DMS 273 treated with DMSO at 0.1 percent for 48 hours (cell line): ENCODE measurements at regions not wholly inside any gene's neighbourhood (a gene's known extent, or its start where the extent isn't known, plus 50 kb on each side); places are given as distances from the start of the nearest gene placed in this dataset.

Source experiments
- DNase-seq: peaks from one replicate; lab custom pipeline; 2025; lab: John Stamatoyannopoulos, UW

DNA sequence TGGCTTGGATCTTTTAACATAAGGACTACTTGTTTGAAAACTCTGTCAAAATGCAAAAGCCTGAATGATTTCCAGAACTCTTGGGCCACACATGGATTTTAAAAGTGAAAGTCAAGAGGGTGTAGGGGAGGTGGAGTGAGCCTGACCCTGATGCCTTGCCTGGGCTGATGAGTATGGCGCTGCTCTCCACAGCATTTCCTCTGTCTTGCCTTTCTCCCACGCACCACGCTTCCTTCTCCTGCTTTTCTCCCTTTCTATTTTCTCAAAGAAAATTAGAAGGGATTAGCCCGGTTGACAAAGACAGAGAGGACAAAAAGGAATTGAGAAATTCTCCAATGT lies 207.0 kb upstream of the CCDC68 start:
- no peak for DNase-seq

DNA sequence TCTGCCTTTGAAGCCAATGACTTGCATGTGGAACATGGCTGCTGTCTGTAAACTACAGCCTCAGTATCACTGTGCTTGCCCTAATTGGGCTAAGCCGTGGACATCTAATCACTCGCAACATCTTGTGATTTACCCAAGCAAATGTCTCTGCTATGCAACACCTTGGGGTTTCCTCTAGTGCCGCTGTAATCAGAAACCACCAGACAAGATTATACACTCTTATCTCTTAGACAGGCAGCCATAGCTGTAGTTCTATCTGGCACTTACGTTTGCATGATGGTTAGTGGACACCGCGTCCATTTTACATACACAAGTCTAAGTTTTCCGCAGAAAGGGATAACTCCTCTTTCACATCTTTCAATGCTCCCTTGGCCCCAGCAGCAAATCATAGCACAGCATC lies 204.3 kb upstream of the CCDC68 start:
- no peak for DNase-seq

DNA sequence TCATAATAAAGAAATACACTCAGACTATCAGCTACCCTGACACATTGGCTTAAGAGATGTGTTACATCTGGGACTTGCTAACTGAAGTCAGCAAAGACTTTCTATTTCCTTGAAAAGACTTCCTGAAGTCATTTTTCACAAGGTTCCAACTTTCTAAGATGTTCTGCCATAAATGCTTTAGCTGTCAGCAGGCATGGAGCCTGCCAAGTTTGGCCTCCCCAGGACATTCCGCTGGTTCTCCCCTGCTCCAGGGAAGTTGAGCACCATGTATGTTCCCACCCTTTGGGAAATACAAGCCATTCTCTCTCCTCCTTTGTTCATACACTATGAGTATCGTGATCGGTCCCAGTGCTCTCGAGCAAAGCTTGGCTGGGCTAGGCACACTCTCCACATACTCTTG lies 202.7 kb upstream of the CCDC68 start:
- no peak for DNase-seq

DNA sequence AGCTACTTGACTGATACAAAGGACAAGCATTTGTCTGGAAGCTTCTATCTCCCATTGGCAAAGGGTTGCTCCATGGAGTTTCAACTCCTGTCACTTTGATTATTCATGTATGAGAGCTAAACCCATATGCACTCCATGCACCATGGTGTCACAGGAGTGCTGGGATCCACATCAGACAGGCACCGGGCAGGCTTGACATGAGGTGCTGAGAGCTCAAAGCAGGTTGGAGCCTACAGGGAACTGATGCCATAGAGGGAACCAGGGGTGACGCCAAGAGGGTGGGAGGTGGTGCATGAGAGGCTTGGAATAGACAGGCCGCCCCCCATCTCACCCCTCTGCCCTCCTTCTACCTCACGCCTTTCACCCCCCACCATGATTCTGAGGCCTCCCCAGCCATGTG lies 199.8 kb upstream of the CCDC68 start:
- DNase-seq, result no peak

DNA sequence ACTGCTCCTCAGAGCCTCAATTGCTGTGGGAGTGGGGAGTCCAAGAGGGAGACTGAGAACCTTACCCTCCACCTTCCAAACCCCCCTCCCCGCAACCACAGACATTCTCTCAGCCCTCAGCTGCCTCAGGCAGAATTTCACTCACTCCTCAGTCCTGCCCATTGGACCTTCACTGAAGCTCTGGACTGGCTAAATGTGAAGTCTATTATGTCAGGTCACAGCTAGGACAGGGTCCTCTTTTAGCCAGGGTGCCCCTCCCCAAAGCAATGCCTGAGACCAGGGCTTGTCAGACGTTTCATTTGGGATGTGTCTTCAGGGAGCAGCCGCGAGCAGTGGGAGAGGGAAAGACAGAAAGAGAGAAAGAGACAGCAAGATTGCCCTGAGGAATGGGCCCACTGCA lies 199.3 kb upstream of the CCDC68 start:
- DNase-seq, result no peak

DNA sequence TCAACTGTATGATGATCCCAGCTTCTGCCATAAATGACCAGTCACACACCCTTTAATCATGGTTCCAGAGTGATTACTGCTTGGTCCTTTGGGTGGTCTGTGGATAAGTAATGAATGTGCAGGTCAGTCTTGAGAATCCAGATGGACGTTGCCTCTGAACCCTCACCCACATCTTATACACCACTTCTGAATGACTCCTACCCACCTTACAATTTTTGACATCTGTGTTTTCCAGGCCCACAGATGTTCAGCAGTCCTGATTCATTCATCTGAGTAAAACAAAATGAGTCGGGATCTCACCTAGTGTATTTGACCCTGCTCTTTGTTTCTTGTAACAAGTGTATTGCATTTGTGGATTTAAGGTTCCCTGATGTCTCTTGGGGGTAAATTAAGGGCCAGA lies 194.1 kb upstream of the CCDC68 start:
- no peak for DNase-seq

DNA sequence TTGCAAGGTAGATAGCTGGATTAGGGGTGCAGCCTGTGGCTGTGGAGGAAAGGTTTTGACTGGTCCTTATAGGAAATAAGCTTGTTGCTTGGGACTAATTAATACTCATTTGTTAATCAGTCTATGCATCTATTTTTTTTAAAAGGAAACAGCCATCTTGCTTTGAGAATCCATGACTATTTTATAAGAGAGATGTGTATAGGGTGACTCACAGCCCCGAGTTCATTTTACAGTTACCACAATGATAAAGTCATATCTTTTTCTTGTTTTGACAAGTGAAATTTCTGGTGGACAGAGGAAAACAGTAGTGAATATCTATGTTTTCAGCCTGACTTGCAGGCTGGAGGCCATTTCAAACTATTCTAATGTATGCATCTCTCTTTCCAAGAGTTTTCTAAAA lies 193.5 kb upstream of the CCDC68 start:
- DNase-seq, result no peak

DNA sequence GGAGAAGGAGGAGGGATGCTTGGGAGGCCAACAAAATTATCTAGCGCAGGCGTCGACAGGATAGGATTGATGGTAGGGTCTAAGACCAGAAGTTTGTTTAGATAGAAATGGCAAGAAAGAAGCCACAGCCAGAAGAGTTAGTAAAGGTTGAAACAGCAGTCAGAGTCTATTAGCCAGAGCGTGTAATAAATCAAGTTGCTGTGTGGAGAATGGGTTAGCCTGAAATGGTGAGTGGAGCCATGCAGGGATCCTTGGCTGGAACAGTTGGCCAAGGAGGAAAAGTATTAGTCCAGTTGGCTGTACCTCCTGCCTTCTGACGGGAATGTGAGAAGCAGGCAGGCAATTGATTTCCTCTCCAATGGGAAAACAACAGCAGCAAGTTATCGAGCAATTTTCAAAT lies 190.7 kb upstream of the CCDC68 start:
- no peak for DNase-seq

DNA sequence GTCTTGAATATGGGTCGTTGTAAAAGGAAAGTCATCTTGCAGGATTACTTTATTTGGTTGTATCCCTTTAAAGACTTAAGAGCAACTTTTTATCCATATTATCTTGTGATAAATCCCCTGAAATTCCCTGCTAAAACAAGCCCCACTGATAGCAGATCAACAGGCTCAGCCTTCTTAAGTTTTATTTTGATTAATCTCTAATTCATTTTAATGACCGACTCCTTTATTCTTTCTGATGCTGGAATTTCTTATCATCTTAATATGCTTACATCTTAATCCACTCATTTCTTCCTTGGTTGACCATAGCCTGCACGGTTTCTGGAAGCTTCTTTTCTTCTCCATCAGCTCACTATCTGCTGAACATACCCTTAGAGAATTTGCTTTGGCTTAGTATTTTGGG lies 188.5 kb upstream of the CCDC68 start:
- no peak for DNase-seq

DNA sequence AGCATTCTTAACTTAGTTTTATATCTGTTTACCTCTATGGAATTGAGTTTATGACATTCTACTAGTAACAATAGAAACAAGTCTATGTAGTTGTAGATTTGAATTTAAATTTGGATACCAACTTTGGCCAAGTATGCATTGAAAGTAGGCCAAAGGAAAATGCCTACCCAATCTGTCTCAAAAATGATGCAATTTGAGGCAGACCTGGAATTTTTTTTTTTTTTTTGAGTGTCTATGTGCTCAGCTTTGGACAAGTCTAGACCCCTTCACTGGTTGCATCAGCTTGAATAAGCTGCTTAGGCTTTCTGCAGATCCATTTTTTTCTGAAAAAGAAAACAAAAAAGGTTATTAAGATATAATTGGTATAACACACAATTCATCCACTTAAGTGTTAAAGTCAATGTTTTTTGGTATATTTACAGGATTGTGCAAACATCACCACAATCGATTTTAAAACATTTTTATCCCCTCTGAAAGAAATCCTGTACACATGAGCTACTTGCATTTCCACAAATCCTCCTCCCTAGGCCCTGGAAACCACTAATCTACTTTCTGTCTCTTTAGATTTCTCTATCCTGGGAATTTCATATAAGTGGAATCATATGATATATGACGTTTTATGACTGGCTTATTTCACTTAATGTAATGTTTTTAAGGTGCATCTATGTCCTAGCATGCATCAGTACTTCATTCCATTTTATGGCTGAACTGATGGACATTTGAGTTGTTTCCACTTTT lies 185.1 kb upstream of the CCDC68 start:
- DNase-seq, result no peak

DNA sequence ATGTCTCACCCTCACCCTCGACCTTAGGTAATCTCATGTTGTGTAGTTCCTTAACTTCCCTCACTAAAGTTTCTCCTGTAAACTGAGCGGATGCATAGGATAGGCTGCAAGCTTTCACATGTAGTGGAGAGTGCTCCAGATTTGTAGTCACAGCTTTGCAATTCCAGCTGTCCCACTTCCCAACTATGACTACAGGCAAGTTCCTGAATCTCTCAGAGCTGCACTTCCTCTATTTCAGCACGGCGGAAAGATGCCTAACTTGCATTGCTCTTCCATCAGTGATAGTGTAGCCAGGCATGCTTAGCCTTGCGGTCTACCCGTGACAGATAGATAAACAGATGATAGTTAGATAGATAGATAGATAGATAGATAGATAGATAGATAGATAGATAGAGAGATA lies 183.1 kb upstream of the CCDC68 start:
- no peak for DNase-seq

DNA sequence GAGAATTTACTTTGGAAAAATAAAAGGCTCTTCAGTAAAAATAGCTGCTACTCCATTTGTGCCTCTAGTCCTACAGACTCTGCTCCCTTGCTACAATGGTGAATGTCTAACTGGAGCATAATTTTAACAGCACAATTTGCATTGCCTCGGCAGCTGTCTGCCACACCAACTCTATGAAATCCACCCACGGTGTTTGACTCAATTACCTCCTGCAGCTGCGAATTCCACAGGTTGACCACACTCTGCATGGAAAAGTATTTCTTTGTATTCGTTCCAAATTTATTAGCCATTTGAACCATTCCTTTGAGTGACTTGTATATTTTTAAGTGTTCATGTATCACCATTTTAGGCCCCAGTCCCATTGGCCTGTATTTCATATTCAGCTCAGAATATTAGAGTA lies 182.1 kb upstream of the CCDC68 start:
- DNase-seq, result no peak

DNA sequence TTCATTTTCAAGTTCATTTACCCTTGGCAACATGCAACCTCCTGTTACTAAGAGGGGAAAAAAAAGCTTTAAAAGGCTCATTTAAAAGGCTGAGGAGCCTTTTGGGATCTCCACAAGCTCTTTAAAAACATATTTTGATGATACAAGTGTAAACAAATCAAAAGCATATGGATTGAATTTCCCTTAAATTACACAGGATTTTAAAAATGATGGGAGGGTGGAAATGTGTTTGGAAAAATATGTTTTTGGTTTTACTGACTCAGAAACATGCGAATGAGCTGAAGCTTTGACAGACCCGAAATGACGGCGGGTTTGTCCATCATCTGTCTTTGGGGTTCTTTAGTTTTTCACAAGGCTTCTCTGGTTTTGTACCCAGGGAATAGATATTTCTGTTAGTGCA lies 180.6 kb upstream of the CCDC68 start:
- no peak for DNase-seq

DNA sequence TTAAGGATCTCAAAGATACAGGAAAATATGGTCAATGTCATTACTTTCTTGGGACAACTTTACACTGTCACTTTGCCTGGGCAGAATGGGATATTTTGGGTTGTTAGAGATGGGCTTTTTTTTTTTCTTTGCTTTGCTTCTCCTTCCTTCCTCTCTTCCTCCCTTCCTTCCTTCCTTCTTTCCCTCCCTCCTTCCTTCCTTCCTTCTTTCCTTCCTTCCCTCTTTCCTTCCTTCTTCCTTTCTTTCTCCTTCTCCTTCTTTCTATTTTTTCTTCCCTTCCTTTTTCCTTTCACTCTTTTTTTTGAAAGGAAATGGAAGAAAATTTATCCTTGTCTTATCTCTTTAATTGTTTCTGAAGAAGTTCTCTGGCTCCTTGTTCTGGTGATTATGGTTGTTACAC lies 180.0 kb upstream of the CCDC68 start:
- DNase-seq, result no peak

DNA sequence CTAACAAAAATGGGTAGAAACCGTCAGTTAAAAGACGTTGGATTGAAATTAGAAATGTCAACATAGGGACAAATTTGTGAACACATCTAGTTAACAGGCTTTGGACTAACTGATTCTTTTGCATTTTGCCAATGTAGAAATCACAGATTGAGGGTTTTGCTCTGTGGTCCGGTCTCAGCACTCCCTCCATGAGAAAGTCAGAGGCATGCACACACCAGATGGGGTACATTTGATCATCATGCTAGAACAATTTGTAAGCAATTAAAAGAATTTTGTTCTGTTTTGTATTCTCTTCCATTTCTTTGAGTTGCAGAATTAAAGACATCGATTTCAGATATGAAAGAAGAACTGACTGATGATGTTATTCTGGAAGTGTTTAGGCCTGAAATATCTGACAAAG lies 179.1 kb upstream of the CCDC68 start:
- DNase-seq, result no peak

DNA sequence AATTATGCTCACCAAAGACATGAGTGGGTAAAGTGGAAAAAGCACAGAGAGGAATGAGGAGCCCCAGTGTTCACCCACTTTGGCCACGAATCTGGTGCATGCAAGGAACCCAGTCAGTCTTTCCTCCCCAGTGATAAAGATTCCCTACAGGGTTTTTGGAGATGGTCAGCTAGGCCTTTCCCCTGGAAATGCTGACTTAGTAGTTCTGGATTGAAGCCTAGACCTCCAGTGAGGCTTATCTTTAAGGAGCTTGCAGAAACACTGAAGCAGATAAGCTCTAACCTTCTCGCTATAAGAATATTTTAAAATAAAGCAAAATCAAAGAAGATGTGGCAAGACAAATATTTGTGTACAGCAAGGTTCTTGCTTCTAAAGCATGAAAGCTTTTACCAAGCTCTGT lies 178.3 kb upstream of the CCDC68 start:
- no peak for DNase-seq

DNA sequence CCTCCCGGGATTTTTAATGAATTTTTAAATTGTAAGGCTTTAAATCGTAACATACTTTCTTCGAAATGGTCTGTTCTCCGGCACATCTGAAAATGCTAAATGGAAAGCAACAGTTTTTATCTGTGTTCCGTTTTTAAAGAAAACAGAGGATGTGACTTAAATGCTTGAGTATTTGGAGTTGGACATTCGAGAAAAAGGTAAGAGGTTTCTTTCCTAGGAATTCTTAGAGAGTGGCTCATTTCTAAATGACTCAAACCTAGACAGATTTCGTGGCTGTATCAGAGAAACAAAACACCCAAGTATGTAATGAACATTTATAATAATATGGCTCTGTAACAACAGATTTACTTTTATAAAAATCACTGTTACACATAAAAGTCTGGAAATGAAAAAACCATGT lies 177.6 kb upstream of the CCDC68 start:
- DNase-seq, result no peak

DNA sequence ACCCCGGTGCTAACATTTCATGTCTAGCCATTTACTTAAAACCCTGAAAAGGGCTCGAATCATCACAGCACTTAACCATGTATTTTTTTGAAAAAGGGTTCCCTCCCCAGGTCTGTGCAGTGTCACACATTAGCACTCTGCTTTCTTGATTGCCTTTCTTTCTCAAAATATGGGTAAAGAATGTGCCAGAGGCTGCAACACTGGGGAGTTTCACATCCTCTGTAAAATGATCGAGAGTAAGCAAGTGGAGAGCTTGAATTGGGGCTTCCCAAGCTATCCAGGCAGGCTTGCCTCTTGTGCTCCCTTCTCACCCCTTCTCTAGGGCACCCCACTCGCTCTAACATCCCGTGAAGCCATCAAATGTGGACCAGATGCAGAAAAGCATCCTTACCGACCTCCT lies 177.0 kb upstream of the CCDC68 start:
- no peak for DNase-seq

DNA sequence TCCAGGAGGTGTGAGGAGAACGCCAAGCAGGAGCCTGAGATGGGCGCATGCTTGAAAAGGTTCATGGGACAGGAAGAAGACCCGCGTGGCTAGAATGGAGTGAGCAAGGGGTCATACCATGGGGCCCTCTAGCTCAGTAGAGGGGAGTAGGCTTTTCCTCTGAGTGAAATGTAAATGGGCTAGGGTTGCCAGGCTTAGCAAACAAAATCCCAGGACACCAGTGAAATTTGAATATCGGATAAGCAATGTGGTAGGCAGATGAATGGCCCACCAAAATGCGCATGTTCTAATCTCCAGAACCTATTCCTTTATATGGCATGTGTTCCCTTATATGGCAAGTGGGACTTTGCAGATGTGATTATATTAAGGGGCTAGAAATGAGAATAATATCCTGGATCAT lies 174.1 kb upstream of the CCDC68 start:
- DNase-seq, result no peak

DNA sequence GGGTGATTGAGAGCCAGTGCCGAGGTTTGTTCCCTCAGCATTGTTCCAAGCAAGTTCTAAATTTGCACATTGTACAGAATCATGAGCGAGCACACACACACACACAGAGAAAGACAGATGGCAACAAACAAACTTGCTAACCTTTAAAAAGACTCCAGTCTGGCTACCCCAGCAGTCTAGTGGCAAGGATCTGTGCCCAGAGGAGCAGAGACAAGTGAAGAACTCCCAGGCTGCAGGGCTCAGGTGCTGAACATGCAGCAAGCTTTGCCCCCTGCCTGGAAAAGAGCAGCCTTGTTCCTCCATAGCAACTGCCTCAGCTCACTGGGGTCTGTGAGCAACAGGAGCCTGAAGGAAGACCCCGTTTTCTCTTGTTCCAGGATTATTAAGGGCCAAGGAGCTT lies 169.2 kb upstream of the CCDC68 start:
- DNase-seq, result no peak

DNA sequence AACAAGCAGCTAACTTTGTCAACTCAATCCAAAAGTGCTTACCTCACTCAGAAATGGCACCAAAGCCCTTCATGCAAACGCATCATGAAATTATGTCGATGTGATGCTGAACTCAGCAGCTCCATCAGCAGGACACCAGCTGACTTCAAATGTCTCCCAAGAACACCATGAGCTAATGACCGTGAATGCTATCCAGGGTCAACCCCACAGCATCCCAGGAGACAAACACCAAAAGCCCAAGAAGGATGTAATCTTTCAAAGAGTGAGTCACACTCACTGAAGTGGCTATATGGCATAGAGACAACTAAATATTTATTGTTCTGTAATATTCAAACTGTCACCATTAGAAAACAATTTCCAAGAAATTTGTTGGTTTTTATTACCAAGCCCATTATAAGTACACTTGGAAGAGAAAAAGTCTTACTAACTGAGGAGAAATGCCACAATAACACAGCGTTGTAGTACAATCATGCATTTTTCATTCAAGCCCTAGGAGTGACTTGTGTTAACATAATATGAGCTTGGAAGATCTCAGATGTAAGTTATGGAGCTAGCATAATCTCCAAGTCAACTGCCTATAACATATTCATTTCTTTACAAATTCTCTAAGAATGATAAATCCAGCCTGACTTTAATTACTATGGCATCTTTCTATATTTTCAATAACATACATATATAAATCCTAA lies 165.0 kb upstream of the CCDC68 start:
- no peak for DNase-seq

DNA sequence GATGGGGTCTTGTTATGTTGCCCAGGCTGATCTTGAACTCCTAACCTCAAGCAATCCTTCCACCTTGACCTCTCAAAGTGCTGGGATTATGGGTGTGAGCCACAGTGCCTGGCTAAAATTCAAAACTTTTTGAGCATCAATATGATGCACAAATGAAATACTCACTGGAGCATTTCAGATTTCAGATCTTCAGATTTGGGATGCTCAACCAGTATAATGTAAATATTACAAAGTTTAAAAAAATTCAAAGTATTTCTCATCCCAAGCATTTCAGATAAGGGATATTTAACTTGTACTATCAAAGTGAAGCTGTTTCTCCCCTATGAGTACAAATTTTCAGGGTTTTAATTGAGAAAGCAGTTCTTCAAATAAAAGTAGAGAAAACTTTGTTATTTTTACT lies 164.1 kb upstream of the CCDC68 start:
- DNase-seq, result no peak

DNA sequence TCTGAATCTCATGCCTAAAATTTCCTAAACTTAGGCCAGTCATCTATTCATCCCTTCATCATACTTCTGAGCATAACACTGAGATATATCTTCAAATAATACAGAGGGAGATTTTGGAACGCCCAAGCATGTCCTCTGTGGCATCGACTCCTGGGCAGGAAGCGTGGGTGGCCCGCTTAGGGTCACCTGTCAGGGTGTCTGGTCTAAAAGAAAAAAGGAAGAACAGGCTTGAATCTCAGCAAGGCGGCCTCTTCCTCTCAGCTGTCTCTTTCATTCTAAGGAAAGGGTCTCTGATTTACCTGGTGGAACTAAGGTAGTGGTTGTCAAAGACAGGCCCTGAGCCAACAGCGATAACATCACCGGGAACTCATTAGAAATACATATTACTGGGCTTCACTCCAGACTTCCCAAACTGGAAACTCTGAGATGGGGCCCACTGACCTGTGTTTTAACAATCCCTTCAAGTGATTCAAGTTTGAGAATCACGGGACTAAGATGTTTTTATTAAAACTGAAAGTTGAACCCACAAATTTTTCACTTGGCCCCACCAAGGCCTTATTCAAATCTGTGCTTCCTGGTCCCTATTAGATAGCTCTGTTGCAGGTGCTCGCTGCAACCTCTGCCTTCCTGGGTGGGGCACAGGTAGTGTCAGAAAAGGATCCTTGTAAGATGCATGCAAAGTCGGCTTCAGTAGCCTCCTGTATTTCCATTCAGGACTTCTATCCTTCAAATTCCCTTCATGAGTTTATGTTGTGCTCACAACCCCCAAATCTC lies 162.3 kb upstream of the CCDC68 start:
- DNase-seq, result no peak

DNA sequence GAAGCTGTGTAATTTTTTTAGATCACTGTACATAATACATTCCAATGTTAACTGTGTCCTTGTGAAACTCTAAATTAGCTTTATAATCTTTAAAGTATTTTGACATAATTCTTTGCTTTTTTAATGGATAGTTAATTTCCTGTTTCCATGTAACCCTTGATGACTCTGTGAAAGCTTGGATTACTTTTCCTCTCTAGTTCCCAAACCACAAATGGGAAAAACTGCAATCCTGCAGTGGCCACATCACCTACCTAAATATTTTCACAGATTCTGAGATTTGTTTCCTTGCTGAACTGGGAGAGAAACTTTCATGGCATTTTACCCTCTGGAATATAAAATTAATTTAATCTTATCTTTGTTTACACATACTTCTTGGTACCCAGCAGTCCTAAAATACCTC lies 161.6 kb upstream of the CCDC68 start:
- no peak for DNase-seq
